Hepatocyte (in vitro differentiated cells): ENCODE measurements at regions not wholly inside any gene's neighbourhood (a gene's known extent, or its start where the extent isn't known, plus 50 kb on each side); places are given as distances from the start of the nearest gene placed in this dataset.

Experiments
- DNase-seq: peaks from one replicate; pipeline ENCODE4 v3.0.0-alpha.2; 2016; ENCODE audit warnings: low spot score
- H2AFZ ChIP-seq: fragments of 200-600 bp; sonication (generic); 2 replicates; pipeline ENCODE4 v1.6.0; 2016; ENCODE audit warnings: antibody characterized with exemption, mild to moderate bottlenecking
- H3K27ac ChIP-seq: fragments of 200-600 bp; sonication (generic); 2 replicates; pipeline ENCODE4 v1.5.1; 2016; ENCODE audit warnings: mild to moderate bottlenecking
- H3K27me3 ChIP-seq: fragments of 200-600 bp; sonication (generic); 2 replicates; pipeline ENCODE4 v1.6.1; 2016
- H3K36me3 ChIP-seq: fragments of 200-600 bp; sonication (generic); replicated peaks from 2 replicates; pipeline ENCODE4 v1.5.1; 2016; ENCODE audit warnings: low read depth; ENCODE audit not compliant: insufficient read depth
- H3K4me1 ChIP-seq: fragments of 200-600 bp; sonication (generic); 2 replicates; pipeline ENCODE4 v1.5.1; 2016; ENCODE audit warnings: mild to moderate bottlenecking, moderate library complexity; ENCODE audit not compliant: insufficient read depth
- H3K4me2 ChIP-seq: fragments of 200-600 bp; sonication (generic); 2 replicates; pipeline ENCODE4 v1.6.0; 2016
- H3K4me3 ChIP-seq: fragments of 200-600 bp; sonication (generic); 2 replicates; pipeline ENCODE4 v1.5.1; 2016; ENCODE audit warnings: mild to moderate bottlenecking
- H3K79me2 ChIP-seq: fragments of 200-600 bp; sonication (generic); 2 replicates; pipeline ENCODE4 v1.6.0; 2017; ENCODE audit warnings: mild to moderate bottlenecking
- H3K9me2 ChIP-seq: fragments of 200-600 bp; sonication (generic); replicated peaks from 2 replicates; pipeline ENCODE4 v1.6.0; 2017; ENCODE audit warnings: mild to moderate bottlenecking; ENCODE audit not compliant: insufficient read depth
- H3K9me3 ChIP-seq: fragments of 200-600 bp; sonication (generic); 2 replicates; pipeline ENCODE4 v1.5.1; 2016; ENCODE audit warnings: low read depth, mild to moderate bottlenecking
- H4K20me1 ChIP-seq: fragments of 200-600 bp; sonication (generic); 2 replicates; pipeline ENCODE4 v1.6.0; 2016; ENCODE audit warnings: mild to moderate bottlenecking; ENCODE audit not compliant: insufficient read depth, poor library complexity, severe bottlenecking
- EZH2 ChIP-seq: fragments of 200-600 bp; sonication (generic); IDR thresholded peaks from 2 replicates; pipeline ENCODE4 v1.6.1; 2016; ENCODE audit warnings: antibody characterized with exemption, mild to moderate bottlenecking, borderline replicate concordance
- EZH2phosphoT487 ChIP-seq: fragments of 200-600 bp; sonication (generic); IDR thresholded peaks from one replicate; pipeline ENCODE4 v1.6.1; 2018; ENCODE audit warnings: antibody characterized with exemption, mild to moderate bottlenecking, low read depth, moderate library complexity; ENCODE audit not compliant: unreplicated experiment, severe bottlenecking
- WGBS: methylation state at CpG from one replicate; pipeline ENCODE4 v1.1.6; 2016; ENCODE audit warnings: low lambda C conversion rate; ENCODE audit errors: missing lambda C conversion rate; 5-methylcytosine and 5-hydroxymethylcytosine counted together
- TF ChIP-seq, protein P1 (sequence below): fragments of 200-600 bp; sonication (generic); IDR thresholded peaks from 2 replicates; pipeline ENCODE4 v1.5.1; 2016; ENCODE audit warnings: antibody characterized with exemption, mild to moderate bottlenecking; ENCODE audit not compliant: poor library complexity

DNA sequence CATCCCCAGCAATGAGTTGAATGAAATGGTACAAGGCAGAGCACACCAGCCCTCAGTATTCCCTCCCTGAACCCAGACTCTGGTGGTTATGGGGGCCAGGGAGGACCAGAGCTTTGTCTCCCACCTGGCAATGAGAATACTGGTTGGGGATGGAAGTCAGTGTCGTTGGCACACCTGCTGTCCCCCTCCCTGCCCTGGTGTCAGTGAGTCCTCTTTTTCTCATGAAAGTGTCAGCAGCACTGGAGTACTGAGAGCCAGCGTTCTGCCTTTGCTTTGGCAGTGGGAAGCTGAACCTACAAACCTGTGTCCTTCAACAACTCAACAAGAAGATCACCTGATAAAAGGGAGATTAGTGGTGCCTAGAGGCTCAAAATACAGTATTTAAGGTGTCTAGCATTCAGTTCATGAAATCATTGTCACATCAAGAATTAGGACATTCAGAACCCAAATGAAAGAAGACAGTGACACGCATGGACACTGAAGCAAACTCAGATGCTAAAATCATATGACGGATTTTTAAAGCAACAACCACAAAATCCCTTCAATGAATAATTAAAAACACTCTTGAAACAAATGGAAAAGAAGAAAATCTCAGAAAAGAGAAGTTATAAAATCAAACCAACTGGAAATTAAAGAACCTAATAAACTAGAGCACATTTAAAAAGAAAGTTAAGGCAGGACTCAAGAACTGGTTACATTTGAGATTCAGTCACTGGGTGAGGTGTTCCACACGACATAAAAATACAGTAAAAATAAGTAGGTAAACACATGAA lies 77.5 kb upstream of the VPREB1 start:
- no peak for TF ChIP-seq EZH2
- TF ChIP-seq EZH2phosphoT487: no peak
- TF ChIP-seq, protein P1, sequence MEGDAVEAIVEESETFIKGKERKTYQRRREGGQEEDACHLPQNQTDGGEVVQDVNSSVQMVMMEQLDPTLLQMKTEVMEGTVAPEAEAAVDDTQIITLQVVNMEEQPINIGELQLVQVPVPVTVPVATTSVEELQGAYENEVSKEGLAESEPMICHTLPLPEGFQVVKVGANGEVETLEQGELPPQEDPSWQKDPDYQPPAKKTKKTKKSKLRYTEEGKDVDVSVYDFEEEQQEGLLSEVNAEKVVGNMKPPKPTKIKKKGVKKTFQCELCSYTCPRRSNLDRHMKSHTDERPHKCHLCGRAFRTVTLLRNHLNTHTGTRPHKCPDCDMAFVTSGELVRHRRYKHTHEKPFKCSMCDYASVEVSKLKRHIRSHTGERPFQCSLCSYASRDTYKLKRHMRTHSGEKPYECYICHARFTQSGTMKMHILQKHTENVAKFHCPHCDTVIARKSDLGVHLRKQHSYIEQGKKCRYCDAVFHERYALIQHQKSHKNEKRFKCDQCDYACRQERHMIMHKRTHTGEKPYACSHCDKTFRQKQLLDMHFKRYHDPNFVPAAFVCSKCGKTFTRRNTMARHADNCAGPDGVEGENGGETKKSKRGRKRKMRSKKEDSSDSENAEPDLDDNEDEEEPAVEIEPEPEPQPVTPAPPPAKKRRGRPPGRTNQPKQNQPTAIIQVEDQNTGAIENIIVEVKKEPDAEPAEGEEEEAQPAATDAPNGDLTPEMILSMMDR: no peak
- H3K79me2 ChIP-seq: no peaks in the 10 kb centered on the region
- no peaks in the 10 kb centered on the region for H3K9me3 ChIP-seq
- H4K20me1 ChIP-seq: no peaks in the 10 kb centered on the region
- no peak overlapping the region for H3K4me3 ChIP-seq
- no peak for DNase-seq
- no peak overlapping the region for H3K27ac ChIP-seq
- no peak overlapping the region for H2AFZ ChIP-seq
- H3K4me2 ChIP-seq: no peak overlapping the region
- no peaks in the 10 kb centered on the region for H3K36me3 ChIP-seq
- 49% methylated on average over 5 of the region's 5 CpGs for WGBS
- H3K27me3 ChIP-seq: peaks cover 73% of the 10 kb centered on the region
- H3K4me1 ChIP-seq: no peaks in the 10 kb centered on the region
- no peaks in the 10 kb centered on the region for H3K9me2 ChIP-seq

DNA sequence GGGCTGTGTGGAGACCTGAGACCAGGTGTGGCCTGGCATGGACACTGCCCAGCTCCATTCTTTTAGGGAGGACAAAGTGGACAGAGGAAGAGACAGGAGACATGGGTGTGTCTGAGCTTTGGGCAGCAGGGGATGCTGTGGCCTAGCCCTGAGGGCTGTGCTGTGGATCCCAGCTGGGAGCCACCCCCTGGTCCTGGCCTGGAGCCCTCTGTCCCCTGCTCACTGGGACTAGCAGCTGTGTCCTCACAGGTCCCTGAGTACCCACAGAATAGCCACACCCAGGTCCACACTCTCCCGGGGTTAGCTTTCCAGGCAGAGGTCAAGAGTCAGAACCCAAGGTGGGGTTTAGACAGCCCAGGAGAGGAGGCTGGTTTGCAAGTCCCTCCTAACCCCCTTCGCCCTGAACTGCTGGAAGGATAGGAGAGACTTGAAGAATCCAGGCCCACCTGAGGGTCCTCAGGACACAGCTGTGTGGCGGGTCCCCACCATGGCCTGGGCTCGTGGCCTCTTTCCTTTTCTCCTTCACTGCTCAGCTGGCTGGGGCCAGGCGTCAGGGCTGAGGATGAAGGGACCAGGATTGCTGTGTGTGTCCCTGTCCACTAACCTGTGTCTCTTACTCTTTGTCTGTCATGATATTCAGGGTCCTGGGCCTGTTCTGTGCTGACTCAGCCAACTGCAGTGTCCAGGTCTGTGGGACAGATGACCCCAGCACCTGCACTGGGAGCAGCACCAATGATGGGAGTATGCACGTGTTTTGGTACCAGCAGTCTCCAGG lies 78.5 kb upstream of the VPREB1 start:
- Histone ChIP-seq H3K4me3 (no peak overlapping the region), H3K36me3 (no peaks in the 10 kb centered on the region), H3K9me2 (no peaks in the 10 kb centered on the region), H3K4me2 (no peak overlapping the region), H3K27me3 (peaks cover 64% of the 10 kb centered on the region), H3K79me2 (no peaks in the 10 kb centered on the region), H3K27ac (no peak overlapping the region), H3K9me3 (no peaks in the 10 kb centered on the region), H4K20me1 (no peaks in the 10 kb centered on the region), H2AFZ (no peak overlapping the region), H3K4me1 (no peaks in the 10 kb centered on the region)
- whole genome bisulfite sequencing: 41% methylated on average over 6 of the region's 6 CpGs
- DNase-seq: no peak
- no peak for TF ChIP-seq EZH2phosphoT487
- TF ChIP-seq EZH2: no peak
- TF ChIP-seq, protein P1: no peak

DNA sequence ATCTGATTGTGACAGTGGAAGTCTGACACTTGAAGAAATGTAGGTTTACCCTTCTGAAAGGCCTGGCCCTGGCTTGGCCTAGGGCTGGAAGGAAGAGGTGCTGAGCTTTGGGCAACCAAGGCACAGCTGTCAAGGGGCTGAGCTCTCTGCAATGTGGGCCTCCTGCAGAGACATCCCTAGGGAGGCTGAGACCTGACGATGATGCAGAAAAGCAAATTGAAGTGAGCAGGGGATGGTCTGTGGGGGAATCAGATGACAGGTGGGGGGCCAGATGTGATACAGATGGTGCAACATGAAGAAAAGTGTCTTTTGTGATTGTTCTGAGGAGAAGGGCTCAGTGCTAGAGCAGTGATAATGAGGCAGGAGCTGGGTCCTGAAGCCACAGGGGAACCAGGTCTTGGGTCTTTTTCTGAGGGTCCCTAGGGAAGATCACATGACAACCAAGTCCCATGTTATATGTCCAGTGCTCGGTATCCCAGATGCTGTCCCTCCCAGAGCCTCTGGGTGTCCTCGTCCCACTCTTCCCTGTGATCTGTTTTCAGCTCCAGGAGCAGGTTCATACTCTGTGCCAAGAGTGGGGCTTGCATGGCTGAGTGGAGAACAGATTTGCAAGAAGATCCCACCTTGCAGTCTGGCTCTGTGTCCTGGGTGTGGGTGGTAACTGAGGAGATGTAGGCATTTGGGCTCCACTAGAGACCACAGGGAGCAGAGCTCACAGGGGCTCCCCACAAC lies 79.9 kb upstream of the VPREB1 start:
- Histone ChIP-seq H3K27me3 (peaks cover 58% of the 10 kb centered on the region), H4K20me1 (no peaks in the 10 kb centered on the region), H2AFZ (no peak overlapping the region), H3K9me3 (no peaks in the 10 kb centered on the region), H3K27ac (no peak overlapping the region), H3K4me3 (no peak overlapping the region), H3K36me3 (no peaks in the 10 kb centered on the region), H3K9me2 (no peaks in the 10 kb centered on the region), H3K4me1 (no peaks in the 10 kb centered on the region), H3K4me2 (no peak overlapping the region), H3K79me2 (no peaks in the 10 kb centered on the region)
- DNase-seq: no peak
- TF ChIP-seq, protein P1: no peak
- TF ChIP-seq EZH2 (no peak), EZH2phosphoT487 (no peak)
- WGBS: 21% methylated on average over 3 of the region's 3 CpGs
